Endothelial cell (in vitro differentiated cells): ENCODE measurements at regions not wholly inside any gene's neighbourhood (a gene's known extent, or its start where the extent isn't known, plus 50 kb on each side); places are given as distances from the start of the nearest gene placed in this dataset.

ENCODE experiments used
- DNase-seq: peaks from one replicate; pipeline ENCODE4 v3.0.0; 2021; ENCODE audit warnings: low spot score
- H3K27ac Mint-ChIP-seq: one replicate; pipeline ENCODE4 v1.8.0; 2021; ENCODE audit warnings: mixed read lengths, inconsistent platforms; ENCODE audit not compliant: unreplicated experiment
- H3K27me3 Mint-ChIP-seq: one replicate; pipeline ENCODE4 v1.8.0; 2021; ENCODE audit warnings: mild to moderate bottlenecking, moderate library complexity, mixed read lengths, inconsistent platforms; ENCODE audit not compliant: unreplicated experiment
- H3K36me3 Mint-ChIP-seq: one replicate; pipeline ENCODE4 v1.8.0; 2021; ENCODE audit warnings: mild to moderate bottlenecking, low read depth, mixed read lengths, inconsistent platforms; ENCODE audit not compliant: unreplicated experiment
- H3K4me1 Mint-ChIP-seq: one replicate; pipeline ENCODE4 v1.8.0; 2021; ENCODE audit warnings: mild to moderate bottlenecking, mixed read lengths, inconsistent platforms; ENCODE audit not compliant: unreplicated experiment
- H3K4me3 Mint-ChIP-seq: one replicate; pipeline ENCODE4 v1.8.0; 2021; ENCODE audit warnings: mild to moderate bottlenecking, mixed read lengths, inconsistent platforms; ENCODE audit not compliant: unreplicated experiment
- H3K9me3 Mint-ChIP-seq: one replicate; pipeline ENCODE4 v1.8.0; 2021; ENCODE audit warnings: mixed read lengths, inconsistent platforms; ENCODE audit not compliant: unreplicated experiment
- TF ChIP-seq, protein P1 (sequence below): fragments of 200-600 bp; sonication (generic); IDR thresholded peaks from one replicate; pipeline ENCODE4 v1.5.0; 2021; ENCODE audit warnings: antibody characterized with exemption; ENCODE audit not compliant: unreplicated experiment

DNA sequence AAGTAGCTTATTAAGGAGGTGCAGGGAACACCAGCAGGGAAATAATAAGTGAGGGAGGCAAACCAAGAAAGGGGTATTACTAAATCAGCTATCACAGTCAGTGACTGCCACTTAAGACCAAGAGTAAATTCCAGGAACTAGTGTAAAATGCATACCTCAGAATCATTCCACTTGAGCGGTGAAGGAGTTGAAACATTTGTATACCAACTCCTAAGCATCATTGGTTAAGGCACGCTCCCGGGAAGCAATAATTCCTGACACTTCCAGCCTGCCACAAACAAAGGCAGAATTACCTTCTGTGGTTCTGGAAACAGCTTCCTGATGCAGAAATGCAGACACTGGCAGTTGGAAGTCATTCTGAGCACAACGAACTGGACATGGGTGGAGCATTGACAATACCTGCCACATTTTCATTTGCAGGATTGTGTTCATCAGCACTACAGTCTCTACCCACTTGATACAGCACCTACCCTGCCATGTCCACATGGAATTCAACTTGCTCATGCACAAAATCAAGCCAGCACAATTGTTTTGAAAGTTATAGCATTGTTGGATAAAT, 82.1 kb downstream of the PPP1R2C start:
- H3K27ac Mint-ChIP-seq = no peak overlapping the region
- no peaks in the 10 kb centered on the region for H3K9me3 Mint-ChIP-seq
- H3K36me3 Mint-ChIP-seq = no peaks in the 10 kb centered on the region
- H3K4me3 Mint-ChIP-seq = no peak overlapping the region
- no peaks in the 10 kb centered on the region for H3K27me3 Mint-ChIP-seq
- no peak for DNase-seq
- H3K4me1 Mint-ChIP-seq = no peaks in the 10 kb centered on the region
- TF ChIP-seq, protein P1, sequence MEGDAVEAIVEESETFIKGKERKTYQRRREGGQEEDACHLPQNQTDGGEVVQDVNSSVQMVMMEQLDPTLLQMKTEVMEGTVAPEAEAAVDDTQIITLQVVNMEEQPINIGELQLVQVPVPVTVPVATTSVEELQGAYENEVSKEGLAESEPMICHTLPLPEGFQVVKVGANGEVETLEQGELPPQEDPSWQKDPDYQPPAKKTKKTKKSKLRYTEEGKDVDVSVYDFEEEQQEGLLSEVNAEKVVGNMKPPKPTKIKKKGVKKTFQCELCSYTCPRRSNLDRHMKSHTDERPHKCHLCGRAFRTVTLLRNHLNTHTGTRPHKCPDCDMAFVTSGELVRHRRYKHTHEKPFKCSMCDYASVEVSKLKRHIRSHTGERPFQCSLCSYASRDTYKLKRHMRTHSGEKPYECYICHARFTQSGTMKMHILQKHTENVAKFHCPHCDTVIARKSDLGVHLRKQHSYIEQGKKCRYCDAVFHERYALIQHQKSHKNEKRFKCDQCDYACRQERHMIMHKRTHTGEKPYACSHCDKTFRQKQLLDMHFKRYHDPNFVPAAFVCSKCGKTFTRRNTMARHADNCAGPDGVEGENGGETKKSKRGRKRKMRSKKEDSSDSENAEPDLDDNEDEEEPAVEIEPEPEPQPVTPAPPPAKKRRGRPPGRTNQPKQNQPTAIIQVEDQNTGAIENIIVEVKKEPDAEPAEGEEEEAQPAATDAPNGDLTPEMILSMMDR = no peak

DNA sequence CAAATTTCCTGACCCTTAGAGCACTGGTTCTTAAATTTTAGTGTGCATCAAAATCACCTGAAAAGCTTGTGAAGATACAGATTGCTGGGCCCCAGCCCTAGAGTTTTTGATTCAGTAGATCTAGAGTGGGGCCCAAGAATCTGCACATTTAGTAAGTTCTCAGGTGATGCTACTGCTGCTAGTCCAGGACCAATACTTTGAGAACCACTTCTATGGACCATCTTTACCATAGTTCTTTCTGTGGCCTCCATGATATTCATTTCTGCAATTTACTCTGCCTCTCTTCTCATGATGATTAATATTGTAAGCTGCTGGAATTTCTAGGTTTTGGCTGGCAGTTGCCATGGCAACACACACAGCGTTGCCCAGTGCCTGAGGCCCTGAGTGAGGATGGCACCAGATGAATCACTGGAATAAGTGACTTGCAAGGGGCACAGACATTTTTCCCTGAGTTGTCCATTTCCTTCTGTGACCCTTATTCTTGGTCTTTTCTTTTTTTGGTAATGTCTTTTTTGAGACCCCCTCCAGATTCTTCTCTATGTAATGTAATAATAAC, 83.6 kb downstream of the PPP1R2C start:
- no peaks in the 10 kb centered on the region for H3K4me1 Mint-ChIP-seq
- H3K27ac Mint-ChIP-seq = no peak overlapping the region
- DNase-seq = no peak
- no peaks in the 10 kb centered on the region for H3K27me3 Mint-ChIP-seq
- no peaks in the 10 kb centered on the region for H3K9me3 Mint-ChIP-seq
- H3K4me3 Mint-ChIP-seq = no peak overlapping the region
- TF ChIP-seq, protein P1 = no peak
- no peaks in the 10 kb centered on the region for H3K36me3 Mint-ChIP-seq

DNA sequence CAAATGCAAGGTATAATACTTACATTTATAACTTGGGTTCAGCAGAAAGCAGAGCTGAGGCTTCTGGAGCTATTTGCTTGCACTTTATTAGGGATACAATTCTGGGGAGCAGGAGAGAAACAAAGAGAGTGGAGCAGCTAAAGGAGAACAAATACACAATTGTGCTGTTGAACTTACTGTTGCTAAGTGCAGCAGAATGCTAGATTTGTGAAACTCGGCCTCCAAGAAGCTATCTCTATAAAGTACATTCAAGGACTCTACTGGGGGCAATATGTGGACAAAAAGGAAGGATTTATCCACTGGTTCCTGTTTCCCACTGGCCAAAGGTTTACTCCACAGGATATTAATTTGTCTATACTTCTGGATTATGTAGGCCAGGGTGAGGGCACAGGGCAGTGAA, 86.8 kb downstream of the PPP1R2C start:
- Mint-ChIP-seq H3K36me3 (no peaks in the 10 kb centered on the region), H3K4me3 (no peak overlapping the region), H3K9me3 (no peaks in the 10 kb centered on the region), H3K4me1 (no peaks in the 10 kb centered on the region), H3K27ac (no peak overlapping the region), H3K27me3 (no peaks in the 10 kb centered on the region)
- TF ChIP-seq, protein P1 = no peak
- no peak for DNase-seq

DNA sequence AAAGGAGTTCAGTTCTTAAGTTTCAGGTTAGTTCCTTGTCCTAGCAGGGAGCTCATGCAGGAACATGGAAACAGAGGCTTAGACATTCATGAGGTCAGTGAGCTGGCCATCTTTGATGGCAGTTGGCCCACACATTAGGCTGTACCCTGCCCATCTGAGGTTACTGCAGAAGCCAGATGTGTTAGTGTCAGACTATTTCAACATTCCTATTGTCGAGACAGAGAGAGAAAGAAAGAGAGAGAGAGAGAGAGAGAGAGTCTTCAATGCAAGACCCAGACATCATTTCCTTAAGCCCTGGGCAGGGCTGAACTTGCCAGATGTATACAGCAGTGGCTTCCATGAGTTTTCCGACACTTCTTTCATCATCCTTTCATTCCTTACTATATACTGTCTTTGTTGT, 91.3 kb downstream of the PPP1R2C start:
- DNase-seq = no peak
- no peaks in the 10 kb centered on the region for H3K9me3 Mint-ChIP-seq
- TF ChIP-seq, protein P1 = no peak
- H3K4me1 Mint-ChIP-seq = no peaks in the 10 kb centered on the region
- no peaks in the 10 kb centered on the region for H3K36me3 Mint-ChIP-seq
- H3K27me3 Mint-ChIP-seq = no peaks in the 10 kb centered on the region
- no peak overlapping the region for H3K4me3 Mint-ChIP-seq
- H3K27ac Mint-ChIP-seq = no peak overlapping the region

DNA sequence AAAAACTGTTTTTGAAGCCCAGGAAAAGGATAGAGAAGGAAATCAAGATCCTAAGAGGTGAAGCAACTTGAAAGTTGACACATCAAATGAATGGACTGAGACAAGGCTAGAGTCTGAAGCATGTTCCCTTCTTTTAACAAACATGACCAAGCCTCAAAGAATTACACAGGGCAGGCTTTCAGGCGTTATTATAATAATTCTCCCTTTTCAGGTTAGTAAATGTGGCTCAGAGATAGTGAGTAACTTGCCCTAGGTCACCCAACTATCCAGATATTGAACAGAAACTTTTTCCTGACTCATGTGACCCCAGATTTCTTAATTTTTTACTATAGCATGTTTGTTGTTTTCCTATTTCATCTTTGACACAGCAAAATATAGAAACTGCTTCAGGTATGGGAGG, 91.7 kb downstream of the PPP1R2C start:
- no peaks in the 10 kb centered on the region for H3K4me1 Mint-ChIP-seq
- H3K27me3 Mint-ChIP-seq = no peaks in the 10 kb centered on the region
- TF ChIP-seq, protein P1 = no peak
- DNase-seq = no peak
- H3K9me3 Mint-ChIP-seq = no peaks in the 10 kb centered on the region
- H3K4me3 Mint-ChIP-seq = no peak overlapping the region
- no peaks in the 10 kb centered on the region for H3K36me3 Mint-ChIP-seq
- H3K27ac Mint-ChIP-seq = no peak overlapping the region
